ENCODE measurements at regions not wholly inside any gene's neighbourhood (a gene's known extent, or its start where the extent isn't known, plus 50 kb on each side); places are given as distances from the start of the nearest gene placed in this dataset.

GRCh38 chr3:80424951-80425350 is 657.2 kb upstream of the ROBO1 start:
- H3K9me3 ChIP-seq: no peaks in the 10 kb centered on the region
- no peak overlapping the region for H3K27ac ChIP-seq
- H3K4me3 ChIP-seq: no peak overlapping the region
- 29 to 42% methylated on average over 2 of the region's 2 CpGs for WGBS, 2 donors
- H3K36me3 ChIP-seq (ENCODE audit: low read depth, missing control alignments): no peaks in the 10 kb centered on the region
- DNase-seq: no peak
- TF ChIP-seq POLR2A (IDR thresholded peaks at IDR 0.05): no peak
- TF ChIP-seq, protein P1, sequence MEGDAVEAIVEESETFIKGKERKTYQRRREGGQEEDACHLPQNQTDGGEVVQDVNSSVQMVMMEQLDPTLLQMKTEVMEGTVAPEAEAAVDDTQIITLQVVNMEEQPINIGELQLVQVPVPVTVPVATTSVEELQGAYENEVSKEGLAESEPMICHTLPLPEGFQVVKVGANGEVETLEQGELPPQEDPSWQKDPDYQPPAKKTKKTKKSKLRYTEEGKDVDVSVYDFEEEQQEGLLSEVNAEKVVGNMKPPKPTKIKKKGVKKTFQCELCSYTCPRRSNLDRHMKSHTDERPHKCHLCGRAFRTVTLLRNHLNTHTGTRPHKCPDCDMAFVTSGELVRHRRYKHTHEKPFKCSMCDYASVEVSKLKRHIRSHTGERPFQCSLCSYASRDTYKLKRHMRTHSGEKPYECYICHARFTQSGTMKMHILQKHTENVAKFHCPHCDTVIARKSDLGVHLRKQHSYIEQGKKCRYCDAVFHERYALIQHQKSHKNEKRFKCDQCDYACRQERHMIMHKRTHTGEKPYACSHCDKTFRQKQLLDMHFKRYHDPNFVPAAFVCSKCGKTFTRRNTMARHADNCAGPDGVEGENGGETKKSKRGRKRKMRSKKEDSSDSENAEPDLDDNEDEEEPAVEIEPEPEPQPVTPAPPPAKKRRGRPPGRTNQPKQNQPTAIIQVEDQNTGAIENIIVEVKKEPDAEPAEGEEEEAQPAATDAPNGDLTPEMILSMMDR (IDR thresholded peaks at IDR 0.05): no peak
- no peaks in the 10 kb centered on the region for H3K4me1 ChIP-seq
- no peaks in the 10 kb centered on the region for H3K27me3 ChIP-seq
- intact Hi-C loops (cut with DNase I; ENCODE audit: low total_unique reads): no loop called here

DNA sequence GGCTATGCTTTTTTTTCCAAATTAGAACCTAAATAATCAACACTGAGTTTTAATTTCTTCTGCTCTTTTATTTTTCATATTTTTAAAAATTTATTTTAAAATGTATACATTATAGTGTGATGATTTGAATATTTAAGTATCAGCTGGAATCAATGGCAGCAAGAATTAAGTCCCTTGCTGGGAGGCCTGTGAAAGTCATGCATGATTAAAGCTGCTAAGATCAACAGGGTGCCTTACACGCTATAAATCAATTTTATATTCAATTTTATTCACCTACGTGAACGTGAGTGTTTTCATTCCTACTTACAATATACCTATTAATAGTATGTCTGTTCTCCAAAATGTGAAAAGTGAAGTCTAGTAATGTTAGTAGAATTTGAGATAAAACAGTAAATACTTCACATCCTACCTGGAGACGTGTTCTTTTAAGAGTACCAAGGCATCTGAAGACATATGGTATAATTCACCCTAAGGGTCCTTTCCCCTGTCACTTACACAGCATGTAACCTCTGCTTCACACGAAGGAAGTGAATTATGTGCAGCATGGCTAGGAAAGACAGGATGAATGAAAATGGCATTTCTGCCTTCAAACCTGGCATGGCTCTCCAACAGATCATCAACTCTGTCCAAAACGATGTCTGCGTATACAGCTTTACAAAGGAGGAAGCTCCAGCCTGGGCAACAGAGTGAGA is 640.4 kb upstream of the ROBO1 start:
- intact Hi-C loops (cut with DNase I; ENCODE audit: low total_unique reads): no loop called here
- H3K4me3 ChIP-seq: no peak overlapping the region
- TF ChIP-seq, protein P1 (IDR thresholded peaks at IDR 0.05): no peak
- TF ChIP-seq POLR2A (IDR thresholded peaks at IDR 0.05): no peak
- H3K27ac ChIP-seq: no peak overlapping the region
- H3K27me3 ChIP-seq: no peaks in the 10 kb centered on the region
- DNase-seq: no peak
- no peaks in the 10 kb centered on the region for H3K36me3 ChIP-seq (ENCODE audit: low read depth, missing control alignments)
- 78 to 80% methylated on average over 7 of the region's 7 CpGs for WGBS, 2 donors
- H3K4me1 ChIP-seq: no peaks in the 10 kb centered on the region
- H3K9me3 ChIP-seq: no peaks in the 10 kb centered on the region

GRCh38 chr3:80405618-80406017 is 637.8 kb upstream of the ROBO1 start:
- Histone ChIP-seq H3K4me1 (no peaks in the 10 kb centered on the region), H3K9me3 (no peaks in the 10 kb centered on the region), H3K27ac (no peak overlapping the region), H3K36me3 (ENCODE audit: low read depth, missing control alignments) (no peaks in the 10 kb centered on the region), H3K4me3 (no peak overlapping the region), H3K27me3 (no peaks in the 10 kb centered on the region)
- TF ChIP-seq, protein P1 (IDR thresholded peaks at IDR 0.05): no peak
- no peak for TF ChIP-seq POLR2A (IDR thresholded peaks at IDR 0.05)
- DNase-seq: no peak
- WGBS, 2 donors: 91 to 93% methylated on average over 5 of the region's 5 CpGs
- intact Hi-C loops (cut with DNase I; ENCODE audit: low total_unique reads): no loop called here

DNA sequence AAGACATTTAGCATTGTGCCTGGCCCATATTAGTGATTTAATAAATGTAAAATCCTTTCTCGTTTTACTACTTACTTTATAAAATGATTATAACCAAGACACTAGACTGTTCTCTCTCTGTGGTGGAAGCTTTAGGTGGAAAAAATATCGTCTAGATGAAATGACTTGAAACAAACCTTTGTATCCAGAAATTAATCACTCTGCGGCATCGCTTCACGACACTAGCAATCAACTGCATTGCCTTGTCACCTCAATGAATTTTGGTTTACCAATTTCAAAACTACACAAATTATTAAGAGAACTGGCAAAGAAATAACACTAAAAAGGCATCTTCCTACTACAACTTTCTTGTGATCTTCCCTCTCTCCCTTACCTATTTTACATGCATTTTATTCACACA is 627.2 kb upstream of the ROBO1 start:
- H3K27ac ChIP-seq: no peak overlapping the region
- H3K9me3 ChIP-seq: no peaks in the 10 kb centered on the region
- intact Hi-C loops (cut with DNase I; ENCODE audit: low total_unique reads): no loop called here
- no peak overlapping the region for H3K4me3 ChIP-seq
- 82 to 89% methylated on average over 5 of the region's 5 CpGs for whole genome bisulfite sequencing, 2 donors
- no peaks in the 10 kb centered on the region for H3K4me1 ChIP-seq
- no peak for TF ChIP-seq POLR2A (IDR thresholded peaks at IDR 0.05)
- TF ChIP-seq, protein P1 (IDR thresholded peaks at IDR 0.05): no peak
- no peaks in the 10 kb centered on the region for H3K27me3 ChIP-seq
- no peak for DNase-seq
- H3K36me3 ChIP-seq (ENCODE audit: low read depth, missing control alignments): no peaks in the 10 kb centered on the region

DNA sequence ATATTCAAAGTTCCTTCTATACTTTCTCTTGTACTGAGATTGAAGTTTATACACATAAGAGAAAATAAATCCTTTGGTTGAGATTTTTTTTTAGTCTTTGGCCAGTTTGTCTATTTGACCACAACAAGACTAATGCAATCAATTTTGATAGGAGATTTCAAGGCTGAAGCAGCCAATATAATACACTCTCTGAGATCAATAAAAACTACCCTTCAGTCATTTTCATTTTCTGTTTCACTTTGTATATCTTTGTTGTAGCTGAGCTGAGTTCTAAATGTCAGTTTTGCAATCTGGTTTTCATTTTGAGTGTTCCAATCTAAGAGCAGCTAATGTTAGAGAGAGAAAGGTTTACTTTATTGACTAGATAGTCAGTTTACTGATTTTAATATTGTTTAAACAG is 623.8 kb upstream of the ROBO1 start:
- intact Hi-C loops (cut with DNase I; ENCODE audit: low total_unique reads): no loop called here
- H3K27me3 ChIP-seq: no peaks in the 10 kb centered on the region
- H3K4me1 ChIP-seq: no peaks in the 10 kb centered on the region
- DNase-seq: no peak
- no peak for TF ChIP-seq POLR2A (IDR thresholded peaks at IDR 0.05)
- TF ChIP-seq, protein P1 (IDR thresholded peaks at IDR 0.05): no peak
- no peaks in the 10 kb centered on the region for H3K36me3 ChIP-seq (ENCODE audit: low read depth, missing control alignments)
- no peak overlapping the region for H3K27ac ChIP-seq
- H3K4me3 ChIP-seq: no peak overlapping the region
- no peaks in the 10 kb centered on the region for H3K9me3 ChIP-seq

All from testis (tissue), 2 donors.